ENCODE measurements at regions not wholly inside any gene's neighbourhood (a gene's known extent, or its start where the extent isn't known, plus 50 kb on each side); places are given as distances from the start of the nearest gene placed in this dataset.

DNA sequence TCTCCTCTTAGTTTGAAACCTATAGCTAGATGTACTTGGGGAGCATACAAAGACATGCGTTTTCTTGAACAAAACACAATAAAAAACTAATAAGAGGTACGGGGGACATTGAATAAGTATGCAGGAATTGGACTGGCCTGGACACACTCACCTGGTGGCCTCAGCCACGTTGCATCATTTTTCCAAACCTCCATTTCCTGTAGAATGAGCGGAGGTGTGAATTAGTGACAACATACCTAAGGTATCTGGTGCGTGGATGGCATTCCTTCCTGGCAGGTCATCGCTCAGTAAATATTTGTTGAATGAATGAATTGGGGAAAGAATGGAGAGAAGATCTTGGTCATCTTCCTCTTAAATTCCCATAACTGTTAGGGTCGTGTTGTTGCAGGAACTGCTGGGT lies 103.2 kb upstream of the CTBP2 start:
- TF ChIP-seq, protein P1, sequence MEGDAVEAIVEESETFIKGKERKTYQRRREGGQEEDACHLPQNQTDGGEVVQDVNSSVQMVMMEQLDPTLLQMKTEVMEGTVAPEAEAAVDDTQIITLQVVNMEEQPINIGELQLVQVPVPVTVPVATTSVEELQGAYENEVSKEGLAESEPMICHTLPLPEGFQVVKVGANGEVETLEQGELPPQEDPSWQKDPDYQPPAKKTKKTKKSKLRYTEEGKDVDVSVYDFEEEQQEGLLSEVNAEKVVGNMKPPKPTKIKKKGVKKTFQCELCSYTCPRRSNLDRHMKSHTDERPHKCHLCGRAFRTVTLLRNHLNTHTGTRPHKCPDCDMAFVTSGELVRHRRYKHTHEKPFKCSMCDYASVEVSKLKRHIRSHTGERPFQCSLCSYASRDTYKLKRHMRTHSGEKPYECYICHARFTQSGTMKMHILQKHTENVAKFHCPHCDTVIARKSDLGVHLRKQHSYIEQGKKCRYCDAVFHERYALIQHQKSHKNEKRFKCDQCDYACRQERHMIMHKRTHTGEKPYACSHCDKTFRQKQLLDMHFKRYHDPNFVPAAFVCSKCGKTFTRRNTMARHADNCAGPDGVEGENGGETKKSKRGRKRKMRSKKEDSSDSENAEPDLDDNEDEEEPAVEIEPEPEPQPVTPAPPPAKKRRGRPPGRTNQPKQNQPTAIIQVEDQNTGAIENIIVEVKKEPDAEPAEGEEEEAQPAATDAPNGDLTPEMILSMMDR (conservative IDR thresholded peaks at IDR 0.05; ENCODE audit: low read length) = no peak
- TF ChIP-seq EZH2phosphoT487 (IDR thresholded peaks at IDR 0.05; ENCODE audit: borderline replicate concordance) = no peak
